ENCODE measurements at regions not wholly inside any gene's neighbourhood (a gene's known extent, or its start where the extent isn't known, plus 50 kb on each side); places are given as distances from the start of the nearest gene placed in this dataset.

DNA sequence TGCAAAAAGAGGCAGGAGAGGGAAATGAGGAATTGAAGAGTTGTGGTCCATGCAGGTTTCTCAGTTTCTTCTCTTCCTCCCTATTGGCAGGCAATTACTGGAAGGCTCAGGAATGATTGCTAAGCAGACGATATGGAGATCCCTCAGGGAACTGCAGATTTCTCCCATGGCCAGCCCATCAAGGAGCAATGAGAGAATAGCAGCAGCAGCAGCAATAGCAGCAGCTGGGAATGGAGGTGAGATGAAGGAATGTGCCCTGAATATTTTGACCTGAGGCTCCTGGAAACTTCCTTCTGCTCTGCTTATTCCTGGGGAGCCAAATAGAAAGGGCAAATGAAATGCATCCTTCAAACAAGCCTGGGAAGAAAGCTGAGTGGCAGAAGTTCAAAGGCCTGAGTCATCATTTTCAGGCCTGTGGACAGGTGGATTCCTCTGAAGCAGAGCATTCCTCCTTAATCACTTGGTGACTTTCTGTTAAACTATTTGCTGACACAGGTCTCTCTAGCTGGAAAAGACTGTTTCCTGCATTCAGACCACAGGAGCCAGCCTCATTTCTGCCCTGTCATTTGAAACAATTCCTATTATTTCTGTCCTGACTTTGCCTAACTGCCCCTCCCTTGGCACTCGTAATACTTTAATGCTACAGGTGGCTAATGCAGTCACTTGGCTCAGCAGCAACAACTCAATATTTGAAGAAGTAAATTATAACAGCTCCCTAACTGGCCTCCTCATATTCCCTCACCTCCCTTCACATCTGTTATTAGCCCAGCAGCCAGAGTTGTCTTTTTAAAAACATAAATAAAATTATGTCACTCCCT lies 146.9 kb upstream of the GADL1 start:
- intact Hi-C loops (cut with DNase I), result no loop called here
- peak in 1 of 2 donors; percentile 68 for ATAC-seq
- no peak for DNase-seq

DNA sequence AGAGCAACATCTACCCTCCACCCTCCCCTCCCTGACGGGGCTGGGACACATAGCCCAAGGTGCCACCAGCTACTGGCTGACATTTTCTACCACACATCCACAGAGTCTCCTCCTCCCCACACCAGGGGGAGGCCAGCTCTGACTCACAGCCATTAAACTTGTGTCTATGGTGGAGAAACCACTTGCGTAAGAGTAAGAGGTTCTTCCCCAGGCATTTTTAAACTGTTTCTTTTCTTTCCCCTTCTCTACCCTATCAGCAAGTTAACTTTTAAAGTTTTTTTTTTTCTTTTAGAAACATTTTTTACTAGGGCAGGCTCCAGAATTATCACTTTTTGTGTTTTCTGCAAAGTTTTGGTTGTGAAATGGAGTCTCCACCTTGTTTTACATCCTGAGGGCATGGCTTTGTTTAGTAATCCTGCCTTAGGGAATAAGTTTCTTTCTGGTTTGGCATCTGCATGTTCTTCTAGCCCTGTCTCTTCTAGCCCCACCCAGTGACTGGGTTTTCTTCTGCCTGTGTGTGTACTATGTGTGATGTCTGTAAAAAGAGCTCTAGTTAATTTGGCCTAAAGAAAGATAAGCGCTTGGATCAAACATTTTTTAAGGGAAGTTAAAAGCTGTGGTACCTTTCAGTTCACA lies 148.8 kb upstream of the GADL1 start:
- no peak for DNase-seq
- no peak for ATAC-seq
- intact Hi-C loops (cut with DNase I), result no loop called here

DNA sequence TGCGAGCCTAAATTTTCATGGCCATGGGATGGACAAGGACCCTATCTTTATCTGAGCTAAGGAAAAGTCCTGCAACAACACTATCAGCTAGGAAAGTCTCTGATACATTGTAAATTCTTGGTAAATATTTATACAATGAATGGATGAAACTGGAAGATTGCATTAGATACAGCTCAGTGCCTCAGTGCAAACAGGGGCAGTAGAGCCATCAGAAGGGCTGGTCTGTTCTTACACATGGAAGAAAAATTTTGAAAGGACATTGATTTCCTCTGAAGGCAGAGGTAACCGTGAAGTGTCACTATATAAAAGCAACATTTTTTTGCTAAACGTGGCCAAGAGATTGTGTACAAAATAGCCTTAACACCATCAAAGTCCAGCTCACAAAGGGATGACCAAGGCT lies 153.2 kb upstream of the GADL1 start:
- ATAC-seq (no peak), DNase-seq (no peak)
- intact Hi-C loops (cut with DNase I), result no loop called here

DNA sequence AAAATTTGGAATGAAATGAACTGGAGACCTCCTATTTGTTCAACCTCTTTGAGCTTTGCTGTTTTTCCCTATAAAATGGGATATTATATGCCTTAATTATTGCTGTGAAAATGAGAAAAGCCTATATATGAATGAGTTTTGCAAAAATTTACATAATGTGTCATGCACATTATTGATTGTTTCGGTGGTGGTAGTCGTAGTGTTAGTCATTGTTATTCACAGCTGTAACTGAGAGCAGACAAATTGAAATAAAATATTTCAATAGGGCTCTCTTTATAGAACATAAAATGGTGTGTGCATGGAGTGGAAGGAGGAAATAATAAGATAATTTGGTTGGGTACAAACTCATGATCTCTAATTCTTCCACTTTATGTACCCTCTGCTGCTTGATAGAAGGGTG lies 153.7 kb upstream of the GADL1 start:
- DNase-seq, result no peak
- intact Hi-C loops (cut with DNase I), result no loop called here
- no peak for ATAC-seq

DNA sequence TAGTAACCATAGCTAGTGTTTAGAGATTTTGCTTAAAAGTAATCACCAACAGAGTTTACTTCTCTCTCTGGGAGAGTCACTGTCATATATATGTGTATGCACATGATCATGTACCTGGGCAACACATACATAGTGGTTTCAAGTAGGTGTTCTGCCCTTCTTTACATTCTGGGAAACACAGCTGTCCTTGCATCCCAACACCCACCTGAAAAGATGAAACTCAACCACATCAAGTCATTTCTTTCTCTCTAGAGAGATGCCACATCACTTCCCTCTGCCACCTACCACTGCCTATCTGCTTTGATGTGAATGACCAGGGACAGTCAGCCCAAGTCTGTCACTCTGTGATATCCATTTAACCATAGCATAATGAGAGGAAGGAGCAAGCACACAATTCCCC lies 155.8 kb upstream of the GADL1 start:
- intact Hi-C loops (cut with DNase I), result no loop called here
- DNase-seq (no peak), ATAC-seq (no peak)

DNA sequence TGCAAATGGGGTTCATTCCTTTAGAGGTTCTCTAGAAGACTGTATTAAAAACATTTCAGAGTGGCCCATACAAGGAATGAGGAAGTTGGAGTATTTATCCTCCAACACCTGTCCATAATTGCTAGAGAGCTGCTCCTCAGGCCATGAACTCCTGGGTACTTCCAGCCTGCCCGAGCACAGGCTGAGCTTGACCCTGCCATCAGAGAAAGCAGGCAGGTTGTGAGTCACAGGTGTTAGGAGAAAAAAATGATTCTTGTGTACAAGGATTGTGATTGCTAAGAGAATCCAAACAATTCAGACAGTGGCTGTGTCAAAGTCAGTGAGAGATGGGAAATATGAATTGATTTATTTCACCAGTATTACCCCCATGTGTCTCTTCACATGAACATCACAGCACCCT lies 156.8 kb upstream of the GADL1 start:
- no peak for ATAC-seq
- intact Hi-C loops (cut with DNase I), result no loop called here
- no peak for DNase-seq

DNA sequence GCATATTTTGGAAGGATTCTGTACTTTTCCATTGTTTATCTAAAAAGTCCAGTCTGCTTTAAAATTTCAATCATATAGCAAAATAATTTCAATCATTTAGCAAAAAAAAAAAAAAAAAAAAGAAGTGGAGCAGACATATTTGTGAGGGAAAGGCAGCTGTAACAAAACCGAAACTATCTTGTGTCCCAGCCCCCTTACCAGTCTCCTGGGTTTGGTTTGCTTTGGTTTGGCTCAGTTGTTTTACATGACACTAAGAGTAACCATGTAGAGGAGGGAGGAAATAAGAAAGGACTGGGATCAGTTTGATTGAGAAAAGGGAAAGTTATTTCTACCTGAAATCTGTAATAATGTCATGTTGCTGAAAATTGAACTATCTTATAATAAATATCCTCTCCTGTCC lies 158.8 kb upstream of the GADL1 start:
- no peak for DNase-seq
- intact Hi-C loops (cut with DNase I), result no loop called here
- no peak for ATAC-seq

DNA sequence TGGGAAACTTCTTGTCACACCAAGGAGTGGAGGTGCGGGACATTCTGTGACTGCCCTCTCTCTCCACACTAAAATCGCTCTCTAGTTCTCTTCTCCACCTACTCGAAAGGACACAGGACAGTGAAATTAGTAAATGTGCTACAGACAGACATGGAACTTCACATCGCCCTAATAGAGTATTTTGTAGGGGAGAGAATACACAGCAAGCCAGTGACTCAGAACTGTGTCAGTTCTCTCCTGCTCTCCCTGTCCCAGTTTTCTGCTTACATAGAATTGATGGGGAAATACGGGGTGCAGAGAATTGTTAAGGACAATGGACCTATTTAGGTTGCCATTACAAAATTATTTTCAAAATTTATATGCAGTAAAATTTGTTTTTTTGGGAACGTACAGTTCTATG lies 159.6 kb upstream of the GADL1 start:
- intact Hi-C loops (cut with DNase I), result no loop called here
- ATAC-seq (no peak), DNase-seq (no peak)

DNA sequence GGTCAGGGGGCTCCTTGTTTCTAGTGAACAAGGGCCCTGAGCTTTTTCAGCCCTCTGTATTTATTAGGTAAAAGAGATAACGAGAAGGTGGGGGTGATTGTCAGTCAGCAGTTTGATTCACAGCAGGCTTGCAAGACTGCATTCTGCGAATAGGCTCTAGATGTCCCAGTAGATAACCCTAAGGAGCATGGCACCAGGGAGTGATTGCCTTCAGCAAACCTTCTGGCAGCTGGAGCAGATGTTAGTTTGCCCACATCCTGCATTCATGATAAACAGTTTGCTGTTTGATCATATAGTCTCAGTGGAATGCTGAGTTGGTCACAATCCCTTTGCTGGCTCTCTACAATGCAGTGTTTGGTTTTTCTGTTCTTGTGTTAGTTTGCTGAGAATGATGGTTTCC lies 161.3 kb upstream of the GADL1 start:
- no peak for ATAC-seq
- intact Hi-C loops (cut with DNase I), result no loop called here
- no peak for DNase-seq

DNA sequence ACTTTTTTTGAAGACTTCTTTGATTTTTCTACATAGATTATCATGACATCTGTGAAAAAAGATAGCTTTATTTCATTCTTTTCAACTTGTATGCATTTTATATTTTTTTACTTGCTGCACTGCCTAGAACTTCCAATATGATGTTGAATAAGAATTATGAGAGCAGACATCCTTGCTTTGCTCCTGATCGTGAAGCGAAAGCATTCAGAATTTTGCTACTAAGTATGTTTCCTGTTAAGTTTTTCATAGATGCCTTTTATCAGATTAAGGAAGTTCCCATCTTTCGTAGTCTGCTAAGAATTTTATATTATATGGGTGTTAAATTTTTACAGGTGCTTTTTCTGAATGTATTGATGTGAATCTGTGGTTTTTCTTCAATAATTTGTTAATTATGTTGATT lies 163.4 kb upstream of the GADL1 start:
- intact Hi-C loops (cut with DNase I), result no loop called here
- no peak for DNase-seq
- no peak for ATAC-seq

DNA sequence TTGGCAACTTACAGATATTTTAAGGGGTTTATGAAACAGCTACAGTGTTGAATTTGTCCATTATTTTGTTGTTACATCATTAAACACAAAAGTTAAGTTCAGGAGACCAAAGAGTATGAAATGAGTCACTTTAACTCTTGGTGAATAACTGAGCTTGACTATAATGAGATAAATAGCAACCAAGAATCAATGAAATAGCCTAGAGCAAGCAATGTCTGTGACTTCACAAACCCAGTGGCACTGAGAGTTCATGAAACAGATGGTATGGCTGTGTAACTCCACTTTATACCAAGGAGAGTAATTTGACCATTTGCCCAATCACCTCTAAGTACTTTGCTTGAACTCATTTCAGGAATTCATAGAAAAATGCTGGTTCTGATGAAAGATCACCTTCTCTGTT lies 169.6 kb upstream of the GADL1 start:
- intact Hi-C loops (cut with DNase I), result no loop called here
- ATAC-seq (no peak), DNase-seq (no peak)

DNA sequence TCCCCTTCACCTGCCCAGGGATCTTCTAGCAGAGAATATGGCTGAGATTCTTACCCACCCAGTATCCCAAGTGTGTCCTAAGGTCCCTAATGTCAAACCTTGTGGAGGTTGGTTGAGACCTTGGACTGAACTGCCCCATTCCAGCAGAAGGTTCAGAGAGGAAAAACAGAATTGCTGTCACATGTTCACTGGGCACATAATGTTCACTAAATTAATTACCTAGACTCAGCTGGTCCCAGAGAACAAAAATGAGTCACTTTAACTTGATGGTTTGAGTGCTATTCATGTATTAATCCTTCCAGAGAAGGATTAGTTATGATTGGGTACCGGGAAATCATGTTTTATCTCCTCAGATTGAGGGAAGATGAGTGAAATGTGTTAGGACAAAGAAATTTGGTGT lies 171.3 kb upstream of the GADL1 start:
- intact Hi-C loops (cut with DNase I), result no loop called here
- DNase-seq (no peak), ATAC-seq (no peak)

DNA sequence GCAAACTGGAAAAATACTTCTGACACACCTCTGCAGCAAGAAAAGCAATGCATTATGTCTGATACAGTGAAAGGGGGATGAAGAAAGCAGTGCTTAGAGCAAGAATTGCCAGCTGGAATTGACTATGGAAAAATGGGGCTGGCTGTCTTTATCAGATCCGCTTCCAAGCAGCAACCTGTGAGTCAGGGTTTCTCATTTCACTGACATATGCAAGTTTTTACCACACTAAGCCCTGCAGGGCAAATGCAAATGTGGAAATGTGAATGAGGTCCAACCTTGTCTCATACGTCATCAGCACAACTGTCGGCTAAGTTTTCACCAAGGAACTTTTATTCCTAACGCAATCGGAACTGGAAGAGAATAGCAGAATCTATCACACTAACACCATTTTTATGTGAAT lies 172.5 kb upstream of the GADL1 start:
- intact Hi-C loops (cut with DNase I), result no loop called here
- peak; percentile 34 to 84 for ATAC-seq
- no peak for DNase-seq

DNA sequence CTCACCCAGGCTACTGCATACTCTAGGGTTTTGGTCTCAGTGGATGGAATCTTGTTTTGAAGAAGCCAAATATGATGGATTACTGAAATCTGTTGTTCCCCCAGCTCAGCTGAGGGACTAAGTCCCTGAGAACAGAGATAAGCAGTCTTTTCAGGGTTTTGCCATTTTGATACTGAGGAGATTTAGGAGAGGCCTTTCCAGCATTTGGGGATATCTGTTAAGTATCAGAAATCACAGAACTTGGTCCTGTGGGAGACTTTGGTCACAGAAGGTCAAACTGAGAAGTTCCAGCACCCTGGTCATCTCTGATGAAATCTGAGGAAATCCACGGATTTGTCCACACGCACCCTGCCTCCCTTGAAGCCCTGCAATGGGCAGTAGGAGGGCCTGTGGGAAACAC lies 181.0 kb upstream of the GADL1 start:
- DNase-seq (no peak), ATAC-seq (no peak)
- intact Hi-C loops (cut with DNase I), result no loop called here

DNA sequence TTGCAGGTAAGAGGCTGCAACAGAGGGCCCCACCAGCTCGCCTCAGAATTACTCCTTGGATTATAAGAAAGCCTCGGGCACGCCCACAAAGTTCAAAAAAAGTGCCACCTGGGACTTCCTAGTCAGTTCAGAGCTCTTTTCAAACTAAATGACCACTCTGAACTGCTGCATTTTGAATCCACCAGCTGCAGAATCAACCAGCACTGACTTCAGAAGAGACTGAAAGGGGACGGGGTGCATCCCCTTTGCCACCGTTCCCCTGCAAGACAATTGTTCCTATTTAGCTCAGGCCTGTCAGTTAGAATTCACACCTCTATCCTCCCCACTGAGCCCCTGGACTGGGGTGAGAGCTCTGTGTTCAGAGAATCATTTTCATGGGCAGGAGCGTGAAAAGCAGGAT lies 181.4 kb upstream of the GADL1 start:
- intact Hi-C loops (cut with DNase I), result no loop called here
- ATAC-seq, result no peak
- no peak for DNase-seq

DNA sequence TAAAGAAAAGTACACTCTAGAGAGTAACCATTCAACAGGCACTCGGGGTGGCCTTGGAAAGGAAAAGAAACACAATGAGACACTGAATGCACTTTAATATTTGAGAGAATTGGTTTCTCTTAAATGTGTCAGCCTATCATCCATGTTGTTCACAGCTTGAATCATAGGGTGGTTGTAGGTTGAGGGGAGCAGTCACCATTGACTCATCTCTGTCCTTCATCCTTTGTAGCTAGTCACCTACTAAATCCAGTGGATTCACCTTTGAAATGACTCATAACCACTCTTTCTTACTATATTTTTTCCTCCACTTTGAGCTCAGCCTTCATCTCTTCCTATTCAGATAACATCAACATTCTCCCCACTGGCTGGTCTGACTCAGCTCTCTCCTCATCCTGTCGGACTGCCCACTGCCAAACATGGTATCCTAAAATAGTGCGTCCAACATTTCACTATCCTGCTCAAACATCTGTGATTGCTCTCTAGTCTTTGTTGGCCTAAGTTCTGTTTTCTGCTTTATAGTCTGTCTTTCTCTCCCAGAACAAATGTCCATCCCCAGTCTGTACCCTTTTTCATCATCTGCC lies 182.7 kb upstream of the GADL1 start:
- DNase-seq (no peak), ATAC-seq (peak; percentile 41 to 93)
- intact Hi-C loops (cut with DNase I), result no loop called here

DNA sequence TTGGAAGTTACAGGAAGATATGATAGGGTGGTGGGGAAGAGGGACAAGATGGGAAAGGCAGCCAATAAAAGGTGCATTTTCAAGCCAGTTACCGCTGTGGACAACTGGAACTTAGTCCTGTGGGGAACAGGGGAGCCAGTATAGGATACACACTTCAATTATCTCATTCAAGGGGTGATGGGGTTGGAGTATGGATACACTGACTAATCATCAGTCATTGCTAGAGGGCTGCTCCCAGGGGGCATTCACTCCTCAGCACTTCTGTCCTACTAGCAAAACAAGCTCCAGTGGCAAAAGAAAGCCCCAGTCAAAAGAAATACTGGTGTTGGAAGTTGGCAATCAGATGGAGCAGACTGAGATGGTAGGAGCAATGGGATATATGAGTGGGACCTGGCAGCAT lies 183.4 kb upstream of the GADL1 start:
- no peak for ATAC-seq
- intact Hi-C loops (cut with DNase I), result no loop called here
- DNase-seq, result no peak

DNA sequence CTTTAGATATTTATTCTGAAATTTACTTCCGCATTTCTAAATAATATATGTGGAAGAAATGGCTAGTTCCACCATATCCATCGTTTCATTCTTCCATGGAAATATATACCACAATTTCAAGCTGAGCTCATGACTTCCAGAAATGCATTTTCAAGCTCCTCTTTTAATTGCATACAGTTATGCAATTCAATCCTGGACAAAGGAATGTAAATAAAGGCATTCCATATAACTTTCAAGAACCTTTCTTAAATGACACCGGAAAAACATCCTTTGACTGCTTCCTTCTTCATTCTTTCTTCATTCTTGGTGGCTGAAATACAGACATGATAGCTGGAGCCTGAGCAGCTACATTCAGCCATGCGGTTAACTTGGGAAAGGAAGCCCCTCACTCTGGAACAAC lies 185.2 kb upstream of the GADL1 start:
- DNase-seq (no peak), ATAC-seq (no peak)
- intact Hi-C loops (cut with DNase I), result no loop called here

DNA sequence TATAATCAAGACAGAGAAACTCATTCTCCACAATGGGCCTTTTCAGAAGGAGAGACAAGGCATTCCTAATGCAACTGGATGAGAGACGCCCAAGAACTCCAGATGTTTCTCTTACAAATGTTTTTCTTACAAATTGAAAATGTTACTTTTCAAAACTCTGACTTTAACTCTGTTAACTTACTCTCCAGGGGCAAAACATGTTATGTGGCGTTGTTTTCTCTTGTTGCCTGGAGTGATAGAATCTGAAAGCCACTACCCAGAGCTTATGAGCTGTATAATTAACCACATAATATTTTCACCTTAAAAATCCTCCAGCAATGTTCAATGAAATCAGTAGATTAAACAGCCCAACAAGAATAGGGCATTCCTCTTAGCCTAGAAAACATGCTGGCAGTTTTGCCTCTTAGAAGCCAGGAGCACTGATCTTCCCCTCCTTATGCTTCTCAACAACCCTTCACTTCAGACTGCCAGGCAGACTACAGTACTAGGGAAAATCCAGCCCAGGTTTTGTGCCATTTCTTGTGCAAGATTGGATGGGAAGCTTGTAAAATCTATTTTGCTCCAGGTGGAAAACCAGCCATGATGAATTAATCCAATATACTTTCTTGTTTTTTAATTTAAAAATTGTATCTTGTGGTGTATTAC lies 186.7 kb upstream of the GADL1 start:
- peak in 1 of 2 donors; percentile 28 for ATAC-seq
- intact Hi-C loops (cut with DNase I), result no loop called here
- no peak for DNase-seq

DNA sequence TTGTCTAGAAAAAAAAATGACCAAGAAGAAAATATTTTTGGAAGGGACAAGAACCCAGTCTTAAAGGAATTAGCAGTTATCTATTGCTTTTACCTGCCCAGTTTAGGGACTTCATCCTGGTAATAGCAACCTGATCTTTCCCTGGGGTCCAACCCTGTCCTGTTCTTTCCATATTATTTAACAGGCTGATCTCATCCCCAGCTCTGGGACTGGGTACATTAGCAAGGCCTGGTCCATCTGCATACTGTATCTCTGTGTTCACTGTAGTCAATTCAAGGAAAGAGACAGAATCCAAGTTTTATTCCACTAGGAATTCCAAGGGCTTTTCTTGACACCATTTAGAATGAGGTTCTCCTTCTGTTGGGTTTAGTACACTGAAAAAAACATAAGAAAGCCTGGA lies 191.7 kb upstream of the GADL1 start:
- ATAC-seq (no peak), DNase-seq (no peak)
- intact Hi-C loops (cut with DNase I), result no loop called here

DNA sequence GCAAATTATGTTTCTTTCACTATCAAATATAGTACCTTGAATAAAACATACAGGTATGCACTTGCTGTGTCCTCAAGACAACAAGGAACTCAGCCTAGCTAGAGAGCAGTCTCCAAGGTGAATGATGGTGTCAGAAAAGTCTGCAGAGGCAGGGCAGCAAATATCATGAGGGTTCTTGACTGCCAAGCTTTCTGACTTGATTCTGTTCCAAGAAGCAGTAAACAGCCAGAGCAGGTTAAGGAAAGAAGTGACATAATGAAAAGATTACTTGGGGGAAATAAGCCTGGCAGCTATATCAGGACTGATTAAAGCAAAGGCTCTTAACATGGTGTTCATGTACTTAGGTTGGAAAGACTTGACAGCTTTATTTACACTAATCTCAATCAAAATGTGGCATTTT lies 192.2 kb upstream of the GADL1 start:
- DNase-seq, result no peak
- ATAC-seq, result no peak

More for the DNA sequence above, 192.2 kb upstream of the GADL1 start:
- intact Hi-C loops (cut with DNase I), result no loop called here
